Prostate gland (tissue), 2 donors: ENCODE measurements at regions not wholly inside any gene's neighbourhood (a gene's known extent, or its start where the extent isn't known, plus 50 kb on each side); places are given as distances from the start of the nearest gene placed in this dataset.

Source experiments
- DNase-seq: peaks from one replicate; pipeline ENCODE4 v3.0.0-alpha.2; 2019; ENCODE audit warnings: low spot score
- H3K27ac ChIP-seq, 2 donors: fragments of 200-600 bp; sonication (generic); 2 replicates each; pipeline ENCODE4 v1.5.1; 2017 to 2019
- H3K27me3 ChIP-seq: fragments of 200-600 bp; sonication (generic); replicated peaks from 2 replicates; pipeline ENCODE4 v1.5.1; 2019; ENCODE audit not compliant: insufficient read depth
- H3K36me3 ChIP-seq, 2 donors: fragments of 200-600 bp; sonication (generic); 1 replicate in 1 of 2; 2 replicates in 1 of 2; pipeline versions ENCODE4 v1.5.1 to v1.8.1; 2017 to 2019
- H3K4me1 ChIP-seq: fragments of 200-600 bp; sonication (generic); replicated peaks from 2 replicates; pipeline ENCODE4 v1.5.1; 2019
- H3K4me3 ChIP-seq, 2 donors: fragments of 200-600 bp; sonication (generic); 2 replicates each; pipeline ENCODE4 v1.5.1; 2017 to 2019
- H3K9me3 ChIP-seq: fragments of 200-600 bp; sonication (generic); 2 replicates; pipeline ENCODE4 v1.5.1; 2017
- CTCF ChIP-seq, 4 experiments: fragments of 200-600 bp in 2 of 4; fragments of 450-650 bp in 2 of 4; sonication (generic) in 2 of 4; IDR thresholded peaks; 1 replicate in 3 of 4; 2 replicates in 1 of 4; pipeline ENCODE4 v1.5.1; 2016 to 2019; ENCODE audit warnings: antibody characterized with exemption in 4 of 4, mild to moderate bottlenecking in 2 of 4, moderate library complexity in 2 of 4
- POLR2A ChIP-seq: fragments of 450-650 bp; IDR thresholded peaks from one replicate; pipeline ENCODE4 v1.6.1; 2016; ENCODE audit warnings: antibody characterized with exemption, mild to moderate bottlenecking
- POLR2AphosphoS5 ChIP-seq: sonication (generic); formaldehyde crosslinking; IDR thresholded peaks from one replicate; pipeline ENCODE4 v1.6.1; 2017; ENCODE audit warnings: antibody characterized with exemption
- WGBS: methylation state at CpG from one replicate; pipeline ENCODE4 v1.1.5; 2018; 5-methylcytosine and 5-hydroxymethylcytosine counted together
- intact Hi-C: fragments of 100-400 bp; cut with DNase I; formaldehyde crosslinking; loops from one replicate; pipeline ENCODE4 v1.14.2; 2022

GRCh38 chr18:27861539-27861938 is 315.4 kb downstream of the CDH2 start:
- no peaks in the 10 kb centered on the region for H3K9me3 ChIP-seq
- WGBS = 60% methylated on average over 9 of the region's 9 CpGs
- no peak overlapping the region for H3K4me3 ChIP-seq
- no peaks in the 10 kb centered on the region for H3K36me3 ChIP-seq
- TF ChIP-seq POLR2A (no peak), CTCF (IDR thresholded peaks at IDR 0.05) (no peak), POLR2AphosphoS5 (no peak)
- H3K4me1 ChIP-seq = no peaks in the 10 kb centered on the region
- no peaks in the 10 kb centered on the region for H3K27me3 ChIP-seq
- intact Hi-C loops = no loop called here
- no peak overlapping the region for H3K27ac ChIP-seq
- no peak for DNase-seq

- no peak for TF ChIP-seq POLR2A
- no peaks in the 10 kb centered on the region for H3K36me3 ChIP-seq
- no peak overlapping the region for H3K4me3 ChIP-seq
- no peak overlapping the region for H3K27ac ChIP-seq
- no peak for DNase-seq
- H3K4me1 ChIP-seq = no peaks in the 10 kb centered on the region
- intact Hi-C loops = no loop called here
- no peaks in the 10 kb centered on the region for H3K27me3 ChIP-seq
- 30% methylated on average over 4 of the region's 4 CpGs for WGBS
- no peaks in the 10 kb centered on the region for H3K9me3 ChIP-seq
Measured at GRCh38 chr18:27860701-27861107, 316.2 kb downstream of the CDH2 start.

- 65% methylated on average over 4 of the region's 4 CpGs for WGBS
Measured at GRCh38 chr18:27860011-27860410, 316.9 kb downstream of the CDH2 start.

GRCh38 chr18:27856820-27857219 is 320.1 kb downstream of the CDH2 start:
- no peak for DNase-seq
- 94% methylated on average over 1 of the region's 1 CpG for WGBS
- no peaks in the 10 kb centered on the region for H3K9me3 ChIP-seq
- H3K27ac ChIP-seq = no peak overlapping the region
- TF ChIP-seq POLR2AphosphoS5 (no peak), POLR2A (no peak), CTCF (IDR thresholded peaks at IDR 0.05) (no peak)
- intact Hi-C loops = no loop called here
- no peaks in the 10 kb centered on the region for H3K27me3 ChIP-seq
- no peaks in the 10 kb centered on the region for H3K4me1 ChIP-seq
- H3K36me3 ChIP-seq = no peaks in the 10 kb centered on the region
- H3K4me3 ChIP-seq = no peak overlapping the region

More at GRCh38 chr18:27860011-27860410, 316.9 kb downstream of the CDH2 start:
- no peaks in the 10 kb centered on the region for H3K4me1 ChIP-seq
- DNase-seq = no peak
- H3K27ac ChIP-seq = no peak overlapping the region
- H3K36me3 ChIP-seq = no peaks in the 10 kb centered on the region
- intact Hi-C loops = no loop called here
- no peaks in the 10 kb centered on the region for H3K27me3 ChIP-seq
- no peaks in the 10 kb centered on the region for H3K9me3 ChIP-seq
- H3K4me3 ChIP-seq = no peak overlapping the region
- no peak for TF ChIP-seq POLR2AphosphoS5
- TF ChIP-seq POLR2A = no peak
- no peak for TF ChIP-seq CTCF (IDR thresholded peaks at IDR 0.05)

GRCh38 chr18:27855486-27855885 is 321.4 kb downstream of the CDH2 start:
- TF ChIP-seq POLR2AphosphoS5 = no peak
- H3K4me1 ChIP-seq = no peaks in the 10 kb centered on the region
- DNase-seq = no peak
- no peak overlapping the region for H3K27ac ChIP-seq
- no peaks in the 10 kb centered on the region for H3K27me3 ChIP-seq
- no peak overlapping the region for H3K4me3 ChIP-seq
- intact Hi-C loops = no loop called here
- H3K9me3 ChIP-seq = no peaks in the 10 kb centered on the region
- H3K36me3 ChIP-seq = no peaks in the 10 kb centered on the region

GRCh38 chr18:27854631-27855030 is 322.3 kb downstream of the CDH2 start:
- 85% methylated on average over 1 of the region's 1 CpG for WGBS
- Histone ChIP-seq H3K9me3 (no peaks in the 10 kb centered on the region), H3K36me3 (no peaks in the 10 kb centered on the region), H3K27me3 (no peaks in the 10 kb centered on the region), H3K4me1 (no peaks in the 10 kb centered on the region), H3K4me3 (no peak overlapping the region), H3K27ac (no peak overlapping the region)
- intact Hi-C loops = no loop called here
- no peak for DNase-seq
- TF ChIP-seq POLR2AphosphoS5 (no peak), CTCF (IDR thresholded peaks at IDR 0.05) (no peak), POLR2A (no peak)
